HG02588 (cell line): ENCODE measurements at regions not wholly inside any gene's neighbourhood (a gene's known extent, or its start where the extent isn't known, plus 50 kb on each side); places are given as distances from the start of the nearest gene placed in this dataset.
"Not testable (repeated sequence)": the region's sequence is repeated elsewhere in the genome, so short reads cannot be mapped to it uniquely, and the experiment has no call there.

Experiments used
- ATAC-seq: cut with Tn5 transposase; IDR thresholded peaks from one replicate; pipeline ENCODE4 v1.9.1; 2021; ENCODE audit warnings: mild to moderate bottlenecking, moderate library complexity; ENCODE audit not compliant: unreplicated experiment

GRCh38 chr9:89853161-89853560 is 248.3 kb downstream of the GADD45G start:
- no peak for ATAC-seq

GRCh38 chr9:89853931-89854330 is 249.1 kb downstream of the GADD45G start:
- ATAC-seq = no peak

- no peak for ATAC-seq
These were observed 250.1 kb downstream of the GADD45G start for GRCh38 chr9:89854715-89855475.

GRCh38 chr9:89856296-89856695 is 251.5 kb downstream of the GADD45G start:
- not testable (repeated sequence) for ATAC-seq

- not testable (repeated sequence) for ATAC-seq
These were observed 252.1 kb downstream of the GADD45G start for GRCh38 chr9:89856950-89857349.

GRCh38 chr9:89859842-89860241 is 255.0 kb downstream of the GADD45G start:
- ATAC-seq = not testable (repeated sequence)

GRCh38 chr9:89861371-89861770 is 256.6 kb downstream of the GADD45G start:
- not testable (repeated sequence) for ATAC-seq

GRCh38 chr9:89862316-89862715 is 257.5 kb downstream of the GADD45G start:
- no peak for ATAC-seq

GRCh38 chr9:89863141-89863540 is 258.3 kb downstream of the GADD45G start:
- no peak for ATAC-seq

- no peak for ATAC-seq
These were observed 259.0 kb downstream of the GADD45G start for GRCh38 chr9:89863837-89864236.

GRCh38 chr9:89864257-89864656 is 259.4 kb downstream of the GADD45G start:
- no peak for ATAC-seq

- no peak for ATAC-seq
These were observed 259.9 kb downstream of the GADD45G start for GRCh38 chr9:89864731-89865130.

- no peak for ATAC-seq
These were observed 260.5 kb downstream of the GADD45G start for GRCh38 chr9:89865357-89865756.

- ATAC-seq = no peak
These were observed 261.2 kb downstream of the GADD45G start for GRCh38 chr9:89865981-89866380.

- no peak for ATAC-seq
These were observed 261.9 kb downstream of the GADD45G start for GRCh38 chr9:89866701-89867100.

- no peak for ATAC-seq
These were observed 263.3 kb downstream of the GADD45G start for GRCh38 chr9:89868100-89868499.

- no peak for ATAC-seq
These were observed 265.2 kb downstream of the GADD45G start for GRCh38 chr9:89869793-89870580.

GRCh38 chr9:89871871-89872331 is 267.1 kb downstream of the GADD45G start:
- no peak for ATAC-seq

GRCh38 chr9:89872426-89872912 is 267.7 kb downstream of the GADD45G start:
- ATAC-seq = no peak

GRCh38 chr9:89872913-89873707 is 268.3 kb downstream of the GADD45G start:
- ATAC-seq = no peak

- ATAC-seq = no peak
These were observed 269.0 kb downstream of the GADD45G start for GRCh38 chr9:89873801-89874200.
